Endodermal cell (in vitro differentiated cells): ENCODE measurements at regions not wholly inside any gene's neighbourhood (a gene's known extent, or its start where the extent isn't known, plus 50 kb on each side); places are given as distances from the start of the nearest gene placed in this dataset.

Experiments used
- DNase-seq: peaks from one replicate; pipeline ENCODE4 v3.0.0-alpha.2; 2017
- H3K27ac ChIP-seq: 2 replicates; pipeline ENCODE4 v1.5.1; 2013; ENCODE audit warnings: mild to moderate bottlenecking, low read depth, low read length, moderate library complexity
- H3K27me3 ChIP-seq: 2 replicates; pipeline ENCODE4 v1.6.1; 2013; ENCODE audit warnings: mild to moderate bottlenecking, low read length, moderate library complexity; ENCODE audit not compliant: insufficient read depth, control insufficient read depth, poor library complexity, severe bottlenecking
- H3K36me3 ChIP-seq: 2 replicates; pipeline ENCODE4 v1.7.0; 2013; ENCODE audit warnings: mild to moderate bottlenecking, low read length, moderate library complexity; ENCODE audit not compliant: control insufficient read depth, insufficient read depth
- H3K4me1 ChIP-seq: one replicate; pipeline ENCODE4 v1.7.0; 2013; ENCODE audit warnings: low read length; ENCODE audit not compliant: control insufficient read depth, insufficient read depth
- H3K4me3 ChIP-seq: 2 replicates; pipeline ENCODE4 v1.5.1; 2013; ENCODE audit warnings: mild to moderate bottlenecking, low read length, moderate library complexity
- H3K9ac ChIP-seq: 2 replicates; pipeline ENCODE4 v1.6.1; 2013; ENCODE audit warnings: mild to moderate bottlenecking, low read length, moderate library complexity; ENCODE audit not compliant: poor library complexity, severe bottlenecking; ENCODE audit errors: extremely low read depth
- H3K9me3 ChIP-seq: 2 replicates; pipeline ENCODE4 v1.6.1; 2013; ENCODE audit warnings: mild to moderate bottlenecking, low read length, moderate library complexity; ENCODE audit not compliant: control insufficient read depth
- H3K27ac Mint-ChIP-seq: 2 replicates; pipeline ENCODE4 v1.8.0; 2020; ENCODE audit warnings: mixed read lengths
- H3K27me3 Mint-ChIP-seq: 2 replicates; pipeline ENCODE4 v1.8.0; 2021; ENCODE audit warnings: mild to moderate bottlenecking, mixed read lengths; ENCODE audit not compliant: insufficient read depth
- H3K36me3 Mint-ChIP-seq: 2 replicates; pipeline ENCODE4 v1.8.0; 2020; ENCODE audit warnings: low read depth, mixed read lengths
- H3K4me1 Mint-ChIP-seq: 2 replicates; pipeline ENCODE4 v1.8.0; 2020; ENCODE audit warnings: mixed read lengths
- H3K4me3 Mint-ChIP-seq: 2 replicates; pipeline ENCODE4 v1.8.0; 2020; ENCODE audit warnings: mild to moderate bottlenecking, moderate library complexity, mixed read lengths
- H3K9me3 Mint-ChIP-seq: 2 replicates; pipeline ENCODE4 v1.8.0; 2020; ENCODE audit warnings: mild to moderate bottlenecking, mixed read lengths
- CTCF ChIP-seq: fragments of 200-600 bp; sonication (generic); conservative IDR thresholded peaks from 2 replicates; pipeline ENCODE4 v1.5.0; 2021; ENCODE audit warnings: antibody characterized with exemption, mild to moderate bottlenecking
- WGBS, 2 experiments: methylation state at CpG; one replicate each; pipeline versions ENCODE4 v1.1.5 to v1.1.7; 2013; ENCODE audit warnings: missing lambda C conversion rate in 2 of 2, mixed read lengths in 1 of 2; ENCODE audit not compliant: insufficient coverage in 1 of 2, insufficient read length in 1 of 2; 5-methylcytosine and 5-hydroxymethylcytosine counted together

GRCh38 chr1:187465441-187465840 is 636.7 kb downstream of the PLA2G4A start:
- Histone ChIP-seq H3K9ac (no peak overlapping the region), H3K27ac (no peak overlapping the region), H3K4me3 (no peak overlapping the region), H3K27me3 (no peaks in the 10 kb centered on the region), H3K36me3 (no peaks in the 10 kb centered on the region), H3K4me1 (no peaks in the 10 kb centered on the region), H3K9me3 (peaks cover 10% of the 10 kb centered on the region)
- no peak overlapping the region for H3K4me3 Mint-ChIP-seq
- H3K4me1 Mint-ChIP-seq = no peaks in the 10 kb centered on the region
- WGBS, 2 experiments = 64 to 100% methylated on average over 1 to 2 of the region's 2 CpGs
- H3K27me3 Mint-ChIP-seq = no peaks in the 10 kb centered on the region
- TF ChIP-seq CTCF = no peak
- no peak for DNase-seq
- H3K9me3 Mint-ChIP-seq = peaks cover 9% of the 10 kb centered on the region
- H3K27ac Mint-ChIP-seq = no peak overlapping the region
- no peaks in the 10 kb centered on the region for H3K36me3 Mint-ChIP-seq

- no peak overlapping the region for H3K4me3 ChIP-seq
- 70% methylated on average over 2 of the region's 2 CpGs; no CpG with 5 or more reads in 1 of the 2 experiments for WGBS, 2 experiments
- Mint-ChIP-seq H3K4me1 (no peaks in the 10 kb centered on the region), H3K4me3 (no peak overlapping the region), H3K9me3 (peaks cover 5% of the 10 kb centered on the region), H3K27me3 (no peaks in the 10 kb centered on the region), H3K36me3 (no peaks in the 10 kb centered on the region), H3K27ac (no peak overlapping the region)
- H3K27me3 ChIP-seq = no peaks in the 10 kb centered on the region
- H3K36me3 ChIP-seq = no peaks in the 10 kb centered on the region
- H3K27ac ChIP-seq = no peak overlapping the region
- no peak overlapping the region for H3K9ac ChIP-seq
- no peak for DNase-seq
- TF ChIP-seq CTCF = no peak
- H3K9me3 ChIP-seq = peaks cover 1% of the 10 kb centered on the region
- H3K4me1 ChIP-seq = no peaks in the 10 kb centered on the region
Measured at GRCh38 chr1:187469836-187470235, 641.1 kb downstream of the PLA2G4A start.

GRCh38 chr1:187471555-187471954 is 642.8 kb downstream of the PLA2G4A start:
- Mint-ChIP-seq H3K27ac (no peak overlapping the region), H3K4me3 (no peak overlapping the region), H3K27me3 (no peaks in the 10 kb centered on the region), H3K4me1 (no peaks in the 10 kb centered on the region), H3K9me3 (no peaks in the 10 kb centered on the region), H3K36me3 (no peaks in the 10 kb centered on the region)
- Histone ChIP-seq H3K9ac (no peak overlapping the region), H3K27ac (no peak overlapping the region), H3K4me1 (no peaks in the 10 kb centered on the region), H3K9me3 (no peaks in the 10 kb centered on the region), H3K27me3 (no peaks in the 10 kb centered on the region), H3K4me3 (no peak overlapping the region), H3K36me3 (no peaks in the 10 kb centered on the region)
- no peak for DNase-seq
- no peak for TF ChIP-seq CTCF
- 94% methylated on average over 2 of the region's 2 CpGs; no CpG with 5 or more reads in 1 of the 2 experiments for WGBS, 2 experiments
